ENCODE measurements at regions not wholly inside any gene's neighbourhood (a gene's known extent, or its start where the extent isn't known, plus 50 kb on each side); places are given as distances from the start of the nearest gene placed in this dataset.
"Not testable (repeated sequence)": the region's sequence is repeated elsewhere in the genome, so short reads cannot be mapped to it uniquely, and the experiment has no call there.

GRCh38 chr4:140244328-140244727, 90.3 kb upstream of the MAML3 start:
- no peak for DNase-seq

GRCh38 chr4:140243278-140243753, 89.3 kb upstream of the MAML3 start:
- DNase-seq: peak in 1 of 2 donors; percentile 42

GRCh38 chr4:140242357-140243277, 88.6 kb upstream of the MAML3 start:
- DNase-seq: peak in 1 of 2 donors; percentile 22

GRCh38 chr4:140240237-140240636, 86.3 kb upstream of the MAML3 start:
- no peak for DNase-seq

- no peak for DNase-seq
Observed at GRCh38 chr4:140239311-140239710, 85.3 kb upstream of the MAML3 start.

- peak in 1 of 2 donors; percentile 25 for DNase-seq
Observed at GRCh38 chr4:140238351-140239056, 84.5 kb upstream of the MAML3 start.

GRCh38 chr4:140237616-140238350, 83.8 kb upstream of the MAML3 start:
- no peak for DNase-seq

GRCh38 chr4:140236654-140237169, 82.7 kb upstream of the MAML3 start:
- DNase-seq: no peak

- no peak for DNase-seq
Observed at GRCh38 chr4:140234697-140235060, 80.7 kb upstream of the MAML3 start.

- no peak for DNase-seq
Observed at GRCh38 chr4:140233791-140234696, 80.1 kb upstream of the MAML3 start.

GRCh38 chr4:140229881-140230280, 75.9 kb upstream of the MAML3 start:
- DNase-seq: no peak

- DNase-seq: no peak
Observed at GRCh38 chr4:140227286-140227685, 73.3 kb upstream of the MAML3 start.

GRCh38 chr4:140223056-140223810, 69.2 kb upstream of the MAML3 start:
- no peak for DNase-seq

GRCh38 chr4:140222171-140222570, 68.2 kb upstream of the MAML3 start:
- DNase-seq: no peak

GRCh38 chr4:140220058-140220457, 66.1 kb upstream of the MAML3 start:
- no peak for DNase-seq

- DNase-seq: no peak
Observed at GRCh38 chr4:140219567-140219966, 65.6 kb upstream of the MAML3 start.

GRCh38 chr4:140219070-140219469, 65.1 kb upstream of the MAML3 start:
- DNase-seq: not testable (repeated sequence)

- no peak for DNase-seq
Observed at GRCh38 chr4:140213749-140214148, 59.8 kb upstream of the MAML3 start.

GRCh38 chr4:140213116-140213515, 59.1 kb upstream of the MAML3 start:
- no peak for DNase-seq

- no peak for DNase-seq
Observed at GRCh38 chr4:140212646-140213045, 58.7 kb upstream of the MAML3 start.

GRCh38 chr4:140212194-140212593, 58.2 kb upstream of the MAML3 start:
- no peak for DNase-seq

Data from CD4-positive, alpha-beta T cell treated with Interleukin-4 for 1 hour (primary cell).